ENCODE measurements at regions not wholly inside any gene's neighbourhood (a gene's known extent, or its start where the extent isn't known, plus 50 kb on each side); places are given as distances from the start of the nearest gene placed in this dataset.

DNA sequence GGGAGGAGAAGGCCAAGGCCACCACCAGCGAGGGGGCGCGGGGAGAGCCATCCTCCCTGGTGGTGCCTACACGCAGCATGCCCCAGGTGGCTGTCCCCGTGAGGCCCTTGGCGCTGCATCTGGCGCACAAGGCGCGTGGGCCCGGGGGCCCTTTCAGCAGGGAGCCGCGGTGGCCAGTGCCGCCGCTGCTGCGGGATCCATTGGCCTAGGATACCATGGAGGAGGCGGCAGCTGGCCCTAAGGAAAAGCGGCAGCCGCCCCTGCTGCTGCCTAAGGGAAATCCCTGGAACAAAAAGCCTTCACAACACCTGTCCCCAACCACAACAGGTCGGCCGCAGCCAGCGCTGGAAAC is 1059.6 kb downstream of the TECRL start:
- TF ChIP-seq GATA1 (IDR thresholded peaks at IDR 0.05; ENCODE audit: low read depth, low read length) (no peak), POLR2A (IDR thresholded peaks at IDR 0.05; ENCODE audit: low read length) (no peak)
- no peak for DNase-seq

DNA sequence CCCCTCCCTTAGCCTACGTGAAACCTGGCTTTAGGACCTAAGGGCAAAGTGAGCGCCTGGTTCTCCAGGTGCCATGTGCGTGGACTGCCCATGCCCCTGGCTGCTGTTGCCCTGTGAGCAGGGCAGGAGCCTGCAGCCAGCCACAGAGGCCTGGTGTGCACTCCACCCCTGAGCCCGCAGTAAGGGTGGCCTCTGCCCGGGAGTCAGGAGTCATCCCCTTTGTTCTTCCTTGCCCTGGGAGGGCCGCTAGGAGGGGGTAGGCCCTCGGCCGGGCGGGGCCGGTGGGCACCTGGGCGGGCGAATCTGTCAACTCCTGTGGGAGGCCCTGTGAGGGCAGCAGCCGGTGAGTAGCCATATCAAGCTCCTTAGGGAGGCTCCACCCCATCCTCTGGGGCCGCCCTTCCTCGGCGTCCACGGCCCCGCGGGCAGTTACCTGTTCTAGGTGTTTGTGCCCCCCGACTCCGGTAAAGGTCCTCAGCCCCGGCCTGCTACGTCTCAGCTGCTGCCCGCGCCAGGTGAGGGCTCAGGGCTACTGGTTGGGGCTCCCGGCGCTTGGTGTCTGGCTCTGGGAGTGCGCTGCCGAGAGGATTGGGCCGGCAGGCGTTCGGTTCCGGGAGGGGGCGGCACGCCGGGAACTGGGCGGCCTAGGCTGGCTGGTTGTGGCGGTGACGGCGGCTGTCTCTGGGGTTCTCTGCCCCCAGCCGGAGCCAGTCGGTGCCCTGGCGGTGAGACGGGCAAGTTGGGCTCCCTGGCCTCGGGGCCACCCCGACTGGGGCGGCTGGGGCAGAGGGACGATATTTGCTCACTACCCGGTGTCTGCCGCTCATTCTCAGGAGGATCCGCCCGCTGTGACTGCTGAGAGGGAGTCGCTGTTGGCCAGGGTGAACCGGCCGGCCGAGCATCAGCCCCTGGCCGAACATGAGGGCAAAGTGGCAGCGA is 1060.2 kb downstream of the TECRL start:
- DNase-seq = no peak
- no peak for TF ChIP-seq POLR2A (IDR thresholded peaks at IDR 0.05; ENCODE audit: low read length)
- no peak for TF ChIP-seq GATA1 (IDR thresholded peaks at IDR 0.05; ENCODE audit: low read depth, low read length)

DNA sequence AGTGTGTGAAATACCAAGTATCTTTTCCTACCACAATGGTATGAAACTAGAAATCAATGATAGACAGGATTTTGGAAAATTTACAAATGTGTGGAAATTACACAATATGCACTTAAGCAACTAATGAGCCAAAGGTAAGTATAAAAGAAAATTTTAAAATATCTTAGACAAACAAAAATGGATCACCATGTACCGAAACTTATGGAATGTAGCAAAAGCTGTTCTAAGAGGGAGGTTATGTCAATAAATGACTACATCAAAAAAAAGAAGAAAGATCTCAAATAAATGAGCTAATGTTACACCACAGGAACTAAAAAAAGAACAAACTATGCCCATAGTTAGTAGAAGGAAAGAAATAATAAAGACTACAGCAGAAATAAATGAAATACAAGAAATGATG is 1084.1 kb downstream of the TECRL start:
- no peak for TF ChIP-seq GATA1 (IDR thresholded peaks at IDR 0.05; ENCODE audit: low read depth, low read length)
- no peak for TF ChIP-seq POLR2A (IDR thresholded peaks at IDR 0.05; ENCODE audit: low read length)
- no peak for DNase-seq

DNA sequence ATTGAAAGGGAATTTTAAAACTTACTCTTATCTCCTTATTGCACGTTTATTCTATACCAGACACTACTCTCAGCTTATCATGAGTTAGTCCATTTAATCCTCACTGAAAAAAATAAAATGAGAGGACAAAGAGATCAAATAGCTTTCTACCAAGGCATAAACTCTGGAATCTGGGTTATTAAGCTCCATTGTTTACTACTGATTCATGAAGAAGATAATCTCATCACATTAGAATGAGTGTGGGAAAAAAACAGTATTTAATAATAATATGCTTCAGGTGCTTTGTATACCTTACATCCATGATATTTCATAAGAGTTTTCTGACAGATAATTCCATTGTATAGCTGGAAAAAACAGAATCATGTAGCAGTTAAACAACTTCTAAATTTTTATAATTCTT is 1092.6 kb downstream of the TECRL start:
- TF ChIP-seq POLR2A (IDR thresholded peaks at IDR 0.05; ENCODE audit: low read length) (no peak), GATA1 (IDR thresholded peaks at IDR 0.05; ENCODE audit: low read depth, low read length) (no peak)
- DNase-seq = no peak

DNA sequence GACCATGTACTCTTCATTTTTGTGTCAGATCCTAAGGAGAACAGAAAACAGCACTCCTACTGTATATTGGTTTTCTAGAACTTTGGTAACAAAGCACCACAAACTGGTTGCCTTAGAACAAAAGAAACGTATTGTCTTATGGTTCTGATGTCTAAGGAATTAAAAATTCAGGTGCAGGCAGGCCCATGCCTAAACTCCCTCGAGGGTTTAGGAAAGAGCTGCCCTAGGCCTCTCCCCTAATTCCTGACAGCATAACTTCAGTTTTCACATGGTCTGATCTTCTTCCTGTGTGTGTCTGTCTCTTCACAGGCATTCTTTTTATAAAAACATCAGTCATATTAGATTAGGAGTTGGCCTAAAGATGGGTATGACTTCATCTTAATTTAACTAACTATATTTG is 1093.6 kb downstream of the TECRL start:
- TF ChIP-seq POLR2A (IDR thresholded peaks at IDR 0.05; ENCODE audit: low read length) (no peak), GATA1 (IDR thresholded peaks at IDR 0.05; ENCODE audit: low read depth, low read length) (no peak)
- no peak for DNase-seq

DNA sequence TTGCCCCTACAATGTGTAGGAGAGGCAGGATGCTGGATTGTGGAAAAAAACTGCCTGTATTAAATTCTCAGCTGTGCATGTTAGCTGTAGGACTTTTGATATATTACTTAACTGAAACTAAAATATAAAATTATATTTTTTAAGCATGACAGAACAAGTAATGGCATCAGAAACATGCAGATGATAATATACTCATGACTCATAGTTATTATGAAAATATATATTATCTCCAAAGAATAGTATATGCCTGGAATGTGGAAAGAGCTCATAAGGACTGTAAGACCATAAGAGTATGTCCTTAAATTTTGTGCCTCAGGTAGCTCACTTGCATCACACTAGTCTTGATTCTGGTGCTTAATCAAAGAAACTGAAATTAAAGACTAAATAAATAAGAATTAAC is 1100.6 kb downstream of the TECRL start:
- TF ChIP-seq GATA1 (IDR thresholded peaks at IDR 0.05; ENCODE audit: low read depth, low read length) (no peak), POLR2A (IDR thresholded peaks at IDR 0.05; ENCODE audit: low read length) (no peak)
- no peak for DNase-seq

DNA sequence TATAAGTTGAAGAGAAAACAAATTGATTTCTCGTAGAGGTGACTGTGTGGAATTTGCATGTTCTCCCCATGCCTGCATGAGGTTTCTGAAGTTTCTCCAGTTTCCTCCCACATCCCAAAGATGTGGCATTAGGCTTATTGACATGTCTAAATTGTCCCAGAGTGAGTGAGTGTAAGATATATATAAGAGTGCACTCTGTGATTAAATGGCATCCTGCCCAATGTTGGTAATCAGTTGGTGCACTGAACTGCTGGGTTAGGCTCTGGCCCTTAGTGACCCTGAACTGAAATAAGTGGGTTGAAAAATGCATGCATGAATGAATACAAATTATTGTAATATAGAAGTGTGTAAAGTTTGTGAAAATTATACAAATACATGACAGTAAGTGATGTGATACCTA is 1106.5 kb downstream of the TECRL start:
- TF ChIP-seq POLR2A (IDR thresholded peaks at IDR 0.05; ENCODE audit: low read length) (no peak), GATA1 (IDR thresholded peaks at IDR 0.05; ENCODE audit: low read depth, low read length) (no peak)
- no peak for DNase-seq

DNA sequence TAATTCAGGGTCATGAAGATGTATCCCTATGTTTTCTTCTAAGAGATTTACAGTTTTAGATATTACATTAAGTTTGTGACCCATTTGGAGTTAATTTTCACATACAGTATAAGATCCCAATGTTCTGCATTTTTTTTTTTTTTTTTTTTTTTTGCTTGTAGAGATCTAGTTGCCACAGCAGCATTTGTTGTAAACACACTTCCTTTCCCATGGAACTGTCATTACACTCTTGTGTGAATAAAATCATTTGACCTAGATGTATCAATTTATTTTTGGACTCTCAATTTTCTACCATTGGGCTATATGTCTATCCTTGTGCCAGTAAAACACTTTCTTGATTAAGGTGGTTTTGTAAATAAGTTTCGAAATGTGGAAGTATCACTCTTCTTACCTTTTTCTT is 1107.2 kb downstream of the TECRL start:
- TF ChIP-seq POLR2A (IDR thresholded peaks at IDR 0.05; ENCODE audit: low read length) (no peak), GATA1 (IDR thresholded peaks at IDR 0.05; ENCODE audit: low read depth, low read length) (no peak)
- no peak for DNase-seq

DNA sequence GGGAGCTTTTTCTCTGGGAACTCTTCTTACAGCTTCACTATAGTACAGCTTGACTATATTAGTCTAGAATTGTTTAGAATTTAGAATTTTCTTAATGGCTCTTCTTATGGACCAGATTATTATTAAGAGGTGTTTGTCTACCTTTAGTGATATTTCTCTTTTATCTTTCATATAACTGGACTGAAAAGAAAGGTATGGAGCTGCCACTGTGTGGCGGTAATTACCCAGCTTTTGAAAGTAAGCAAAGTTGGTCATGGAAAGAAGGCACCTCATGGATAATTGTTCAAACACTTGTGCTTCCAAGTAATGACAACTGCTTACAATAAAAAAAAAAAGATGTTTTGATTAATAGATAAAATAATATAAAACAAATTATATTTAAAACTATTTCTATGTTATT is 1112.5 kb downstream of the TECRL start:
- DNase-seq = no peak
- TF ChIP-seq GATA1 (IDR thresholded peaks at IDR 0.05; ENCODE audit: low read depth, low read length) (no peak), POLR2A (IDR thresholded peaks at IDR 0.05; ENCODE audit: low read length) (no peak)

DNA sequence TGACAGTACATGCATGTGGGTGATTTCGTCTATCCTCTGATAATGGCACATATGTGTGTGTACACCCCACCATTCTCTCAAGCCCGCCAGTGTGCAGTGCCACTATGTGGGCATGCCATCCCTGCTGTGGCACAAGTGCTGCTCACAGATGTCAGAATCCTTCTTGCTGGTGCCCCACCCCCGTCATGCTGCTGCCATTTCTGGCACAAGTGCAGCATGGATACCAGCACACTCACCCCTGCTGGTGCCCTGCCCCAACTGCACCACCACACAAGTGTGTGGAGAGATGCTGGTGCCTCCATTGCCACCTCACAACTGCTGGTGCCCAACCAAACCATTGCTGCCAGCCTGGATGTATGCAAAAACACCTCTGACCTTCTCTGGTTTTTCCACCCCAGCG is 1133.8 kb downstream of the TECRL start:
- no peak for DNase-seq
- TF ChIP-seq POLR2A (IDR thresholded peaks at IDR 0.05; ENCODE audit: low read length) = no peak
- TF ChIP-seq GATA1 (IDR thresholded peaks at IDR 0.05; ENCODE audit: low read depth, low read length) = no peak

DNA sequence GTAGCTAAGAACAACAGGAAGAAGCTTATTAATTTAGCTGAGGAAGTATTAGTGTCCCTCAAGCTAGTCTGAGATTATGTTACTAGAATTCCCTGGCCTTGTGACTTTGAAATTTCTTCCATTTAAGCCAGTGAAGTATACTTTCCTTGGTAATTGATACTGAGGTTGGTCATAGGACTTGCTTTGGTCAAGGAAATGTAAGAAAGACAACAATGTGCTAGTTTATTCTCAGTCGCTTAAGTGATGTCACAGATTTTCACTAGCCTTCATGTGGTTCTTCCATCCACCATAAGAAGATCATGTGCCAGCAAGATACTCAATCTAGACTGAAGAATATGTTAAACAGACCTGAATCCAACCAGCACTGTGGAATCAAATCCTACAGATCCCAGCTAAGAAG is 1140.1 kb downstream of the TECRL start:
- DNase-seq = no peak
- no peak for TF ChIP-seq POLR2A (IDR thresholded peaks at IDR 0.05; ENCODE audit: low read length)
- TF ChIP-seq GATA1 (IDR thresholded peaks at IDR 0.05; ENCODE audit: low read depth, low read length) = no peak

DNA sequence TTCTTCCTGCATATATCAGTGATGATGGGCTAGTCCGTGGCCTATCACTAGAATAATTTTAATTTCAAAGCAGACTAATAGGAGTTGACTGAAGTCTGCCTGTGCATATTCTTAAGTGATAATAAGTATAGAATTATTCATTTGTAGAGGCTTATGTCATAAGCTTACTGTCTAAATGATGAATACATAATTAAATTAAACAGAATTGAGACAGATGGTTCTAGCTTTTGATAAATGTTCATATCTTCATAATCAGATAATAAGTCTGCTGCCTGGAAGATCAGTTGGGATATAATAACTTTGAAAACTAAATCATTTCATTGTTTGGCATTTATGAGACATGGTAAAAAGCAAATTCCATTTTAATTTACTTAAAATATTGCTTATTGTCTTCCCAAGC is 1175.6 kb downstream of the TECRL start:
- DNase-seq = no peak
- TF ChIP-seq GATA1 (IDR thresholded peaks at IDR 0.05; ENCODE audit: low read depth, low read length) (no peak), POLR2A (IDR thresholded peaks at IDR 0.05; ENCODE audit: low read length) (no peak)

DNA sequence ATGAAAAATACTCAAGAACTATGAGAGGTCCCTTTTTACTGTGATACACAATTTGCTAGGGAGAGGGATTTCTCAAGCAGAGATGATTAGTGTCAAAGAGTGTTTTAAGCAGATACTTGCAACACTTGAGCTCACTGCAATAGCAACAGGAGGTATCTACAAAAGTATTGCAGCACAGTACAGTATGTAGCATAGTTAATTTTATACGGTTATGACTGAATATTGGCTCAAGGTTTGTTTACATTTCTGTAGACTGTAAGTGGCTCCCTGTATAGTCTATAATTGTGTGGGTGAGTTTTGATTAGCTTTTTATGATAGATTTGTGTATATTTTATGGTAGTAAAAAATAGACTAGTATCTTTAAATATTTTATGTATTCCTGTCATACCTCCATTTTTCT is 1177.2 kb downstream of the TECRL start:
- DNase-seq = no peak
- TF ChIP-seq GATA1 (IDR thresholded peaks at IDR 0.05; ENCODE audit: low read depth, low read length) = no peak
- no peak for TF ChIP-seq POLR2A (IDR thresholded peaks at IDR 0.05; ENCODE audit: low read length)

DNA sequence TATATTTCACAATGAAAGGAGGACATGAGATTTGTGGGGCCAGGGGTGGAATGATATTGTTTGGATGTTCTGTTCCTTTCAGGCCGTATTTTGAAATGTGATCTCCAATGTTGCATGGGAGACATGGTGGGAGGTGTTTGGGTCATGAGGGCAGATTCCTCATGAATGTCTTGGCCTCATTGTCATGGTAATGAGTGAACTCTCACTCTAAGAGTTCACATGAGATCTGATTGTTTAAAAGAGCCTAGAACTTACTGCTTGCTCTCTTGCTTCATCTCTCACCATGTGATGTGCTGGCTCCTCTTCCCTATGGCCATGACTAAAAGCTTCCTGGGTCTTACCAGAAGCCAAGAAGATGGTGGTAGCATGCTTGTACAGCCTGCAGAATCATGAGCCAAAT is 1183.0 kb downstream of the TECRL start:
- TF ChIP-seq POLR2A (IDR thresholded peaks at IDR 0.05; ENCODE audit: low read length) = no peak
- TF ChIP-seq GATA1 (IDR thresholded peaks at IDR 0.05; ENCODE audit: low read depth, low read length) = no peak

DNA sequence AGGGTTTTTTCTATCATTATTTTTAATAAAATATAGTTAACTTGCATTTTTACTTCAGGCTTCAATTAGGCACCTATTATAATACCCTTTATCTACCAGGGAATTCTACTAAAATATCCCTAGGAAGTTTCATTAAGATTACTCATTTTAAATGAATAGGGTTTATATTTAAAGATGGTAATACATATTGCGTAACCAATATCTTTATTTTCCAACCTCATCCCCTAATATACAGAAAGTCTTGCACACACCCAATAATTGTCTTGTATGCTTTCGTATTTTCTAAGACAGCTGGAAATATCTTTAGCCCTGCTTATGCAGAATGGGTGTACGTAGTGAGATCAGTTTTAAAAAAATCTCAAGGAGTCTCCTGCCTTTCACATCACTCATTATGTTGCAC is 1186.8 kb downstream of the TECRL start:
- no peak for DNase-seq
- TF ChIP-seq GATA1 (IDR thresholded peaks at IDR 0.05; ENCODE audit: low read depth, low read length) (no peak), POLR2A (IDR thresholded peaks at IDR 0.05; ENCODE audit: low read length) (no peak)

More for the DNA sequence above, 1183.0 kb downstream of the TECRL start:
- no peak for DNase-seq

All from erythroblast (primary cell).